Peyer's patch (tissue), 4 donors: ENCODE measurements at regions not wholly inside any gene's neighbourhood (a gene's known extent, or its start where the extent isn't known, plus 50 kb on each side); places are given as distances from the start of the nearest gene placed in this dataset.

Experiments used
- CTCF ChIP-seq, 6 experiments: fragments of 450-650 bp in 4 of 6; fragments of 200-600 bp in 2 of 6; sonication (generic) in 1 of 6; IDR thresholded peaks; one replicate each; pipeline ENCODE4 v1.5.1; 2017 to 2019; ENCODE audit warnings: antibody characterized with exemption in 6 of 6, mild to moderate bottlenecking in 3 of 6, moderate library complexity in 1 of 6
- POLR2A ChIP-seq, 2 donors: fragments of 450-650 bp; IDR thresholded peaks; one replicate each; pipeline ENCODE4 v1.5.1; 2017; ENCODE audit warnings: antibody characterized with exemption in 2 of 2, mild to moderate bottlenecking in 2 of 2, moderate library complexity in 2 of 2

- TF ChIP-seq CTCF (IDR thresholded peaks at IDR 0.05) (no peak), POLR2A (IDR thresholded peaks at IDR 0.05) (no peak)
Measured at GRCh38 chr7:119761776-119762175, 511.2 kb upstream of the KCND2 start.
